DMS79 treated with DMSO at 0.1 percent for 48 hours (cell line): ENCODE measurements at regions not wholly inside any gene's neighbourhood (a gene's known extent, or its start where the extent isn't known, plus 50 kb on each side); places are given as distances from the start of the nearest gene placed in this dataset.

Experiments
- DNase-seq: peaks from one replicate; lab custom pipeline; 2025; lab: John Stamatoyannopoulos, UW

GRCh38 chr4:125434136-125434535 lies 119.4 kb downstream of the FAT4 start:
- no peak for DNase-seq

- DNase-seq, result no peak
Measured at GRCh38 chr4:125440814-125441213, 126.1 kb downstream of the FAT4 start.

- no peak for DNase-seq
Measured at GRCh38 chr4:125444166-125444565, 129.4 kb downstream of the FAT4 start.

GRCh38 chr4:125445525-125445924 lies 130.8 kb downstream of the FAT4 start:
- DNase-seq, result no peak

GRCh38 chr4:125447551-125448290 lies 133.0 kb downstream of the FAT4 start:
- no peak for DNase-seq

- DNase-seq, result no peak
Measured at GRCh38 chr4:125456075-125456474, 141.3 kb downstream of the FAT4 start.

- DNase-seq, result no peak
Measured at GRCh38 chr4:125459531-125459930, 144.8 kb downstream of the FAT4 start.

- no peak for DNase-seq
Measured at GRCh38 chr4:125461676-125462363, 147.1 kb downstream of the FAT4 start.

- DNase-seq, result no peak
Measured at GRCh38 chr4:125464146-125464545, 149.4 kb downstream of the FAT4 start.

GRCh38 chr4:125481334-125482045 lies 166.7 kb downstream of the FAT4 start:
- DNase-seq, result no peak

- DNase-seq, result no peak
Measured at GRCh38 chr4:125482822-125483221, 168.1 kb downstream of the FAT4 start.

GRCh38 chr4:125483278-125483677 lies 168.5 kb downstream of the FAT4 start:
- DNase-seq, result no peak

- DNase-seq, result no peak
Measured at GRCh38 chr4:125484912-125485311, 170.2 kb downstream of the FAT4 start.

GRCh38 chr4:125486351-125486750 lies 171.6 kb downstream of the FAT4 start:
- no peak for DNase-seq

- no peak for DNase-seq
Measured at GRCh38 chr4:125489952-125490690, 175.4 kb downstream of the FAT4 start.

- DNase-seq, result no peak
Measured at GRCh38 chr4:125492957-125493356, 178.2 kb downstream of the FAT4 start.

- DNase-seq, result no peak
Measured at GRCh38 chr4:125497861-125498260, 183.1 kb downstream of the FAT4 start.

- DNase-seq, result no peak
Measured at GRCh38 chr4:125498981-125499380, 184.2 kb downstream of the FAT4 start.

- DNase-seq, result no peak
Measured at GRCh38 chr4:125501090-125501489, 186.3 kb downstream of the FAT4 start.

GRCh38 chr4:125501568-125501967 lies 186.8 kb downstream of the FAT4 start:
- DNase-seq, result no peak

GRCh38 chr4:125505621-125506020 lies 190.9 kb downstream of the FAT4 start:
- DNase-seq, result no peak

GRCh38 chr4:125507141-125507540 lies 192.4 kb downstream of the FAT4 start:
- no peak for DNase-seq
